CD1c-positive myeloid dendritic cell (primary cell): ENCODE measurements at regions not wholly inside any gene's neighbourhood (a gene's known extent, or its start where the extent isn't known, plus 50 kb on each side); places are given as distances from the start of the nearest gene placed in this dataset.

ENCODE experiments used
- DNase-seq: peaks from one replicate; pipeline ENCODE4 v3.0.0-alpha.2; 2016; ENCODE audit errors: extremely low spot score

GRCh38 chr6:22062807-22063408, 233.9 kb downstream of the PRL start:
- DNase-seq, result peak; percentile 53

- no peak for DNase-seq
Measured at GRCh38 chr6:22064558-22064957, 232.3 kb downstream of the PRL start.

GRCh38 chr6:22067122-22067521, 229.7 kb downstream of the PRL start:
- DNase-seq, result no peak

GRCh38 chr6:22067671-22068070, 229.2 kb downstream of the PRL start:
- no peak for DNase-seq

- no peak for DNase-seq
Measured at GRCh38 chr6:22068561-22069305, 228.1 kb downstream of the PRL start.

- no peak for DNase-seq
Measured at GRCh38 chr6:22069306-22069800, 227.5 kb downstream of the PRL start.

DNA sequence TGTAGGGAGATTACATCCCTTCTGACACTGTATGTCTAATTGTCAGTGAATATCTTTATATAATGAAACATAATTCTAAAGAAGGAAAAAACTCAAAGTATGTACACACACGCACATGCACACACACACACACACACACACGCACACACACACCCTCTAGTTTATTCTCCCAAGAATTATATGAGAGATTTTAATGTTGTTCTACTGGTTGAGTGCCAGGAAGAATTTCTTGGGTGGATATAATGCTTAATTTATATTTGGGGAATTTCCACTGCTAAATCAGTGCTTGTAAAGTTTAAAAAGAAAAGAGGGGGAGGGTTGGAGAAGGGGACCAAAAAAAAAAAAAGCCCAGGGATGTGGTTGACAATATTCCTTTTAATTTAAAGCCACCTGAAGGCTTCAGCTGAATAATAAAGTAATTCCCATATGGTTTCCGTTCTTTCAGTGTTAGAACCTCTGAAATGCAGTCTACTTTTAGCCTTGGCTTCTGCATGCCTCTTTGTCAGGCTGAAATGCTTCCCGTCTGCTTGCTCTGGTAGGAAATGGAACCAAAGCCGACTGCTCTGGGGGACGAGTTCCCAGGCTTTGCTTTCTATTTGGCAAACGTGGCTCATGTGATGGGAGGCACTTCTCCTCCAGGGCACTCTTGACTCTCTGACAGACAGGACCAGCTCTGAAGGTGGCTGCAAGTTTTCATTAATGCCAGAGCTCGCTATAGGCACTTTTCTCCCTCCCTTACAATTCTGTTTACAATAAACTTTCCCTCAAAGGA, 225.4 kb downstream of the PRL start:
- no peak for DNase-seq

DNA sequence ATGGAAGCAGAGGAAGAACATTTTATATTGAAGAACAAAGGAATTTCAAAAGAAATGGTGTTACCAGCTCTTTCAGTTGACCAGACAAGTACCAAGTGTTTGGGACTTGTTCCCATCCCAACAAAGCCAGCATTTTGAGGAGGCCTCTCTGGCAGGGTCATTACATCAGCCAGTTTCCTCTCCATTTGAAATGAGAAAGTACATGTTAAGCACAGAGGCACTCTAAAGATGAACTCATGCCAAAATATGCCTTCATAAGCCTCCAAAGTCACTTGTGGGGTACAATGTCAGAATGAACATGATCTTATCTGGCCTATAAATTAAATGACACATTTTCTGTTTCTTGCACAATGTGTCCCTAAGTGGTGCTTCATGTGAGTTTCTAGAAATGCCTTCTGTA, 223.9 kb downstream of the PRL start:
- no peak for DNase-seq

GRCh38 chr6:22073516-22074198, 223.2 kb downstream of the PRL start:
- peak; percentile 48 for DNase-seq

- DNase-seq, result no peak
Measured at GRCh38 chr6:22078288-22078687, 218.5 kb downstream of the PRL start.

- no peak for DNase-seq
Measured at GRCh38 chr6:22078802-22079545, 217.9 kb downstream of the PRL start.

GRCh38 chr6:22079783-22080182, 217.1 kb downstream of the PRL start:
- DNase-seq, result no peak

- DNase-seq, result no peak
Measured at GRCh38 chr6:22081709-22082108, 215.1 kb downstream of the PRL start.

DNA sequence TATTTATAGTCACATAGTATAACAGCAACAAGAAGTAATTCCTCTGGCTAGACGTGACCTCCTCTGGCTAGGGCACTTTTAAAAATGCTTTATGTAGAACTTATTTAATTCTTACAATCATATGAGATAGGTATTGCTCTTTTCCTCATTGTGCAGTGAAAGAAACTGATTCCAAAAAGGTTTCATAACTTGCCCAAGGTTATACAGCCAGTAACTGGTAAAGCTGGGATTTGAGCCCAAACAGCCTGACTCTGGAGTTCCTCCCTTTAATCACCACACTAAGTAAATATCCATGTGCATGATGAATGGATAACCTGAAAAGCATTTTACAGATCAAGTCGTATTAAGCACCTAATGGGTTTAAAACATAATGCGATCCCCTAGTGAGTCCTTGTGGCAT, 214.6 kb downstream of the PRL start:
- DNase-seq, result no peak

- no peak for DNase-seq
Measured at GRCh38 chr6:22083119-22083518, 213.7 kb downstream of the PRL start.

DNA sequence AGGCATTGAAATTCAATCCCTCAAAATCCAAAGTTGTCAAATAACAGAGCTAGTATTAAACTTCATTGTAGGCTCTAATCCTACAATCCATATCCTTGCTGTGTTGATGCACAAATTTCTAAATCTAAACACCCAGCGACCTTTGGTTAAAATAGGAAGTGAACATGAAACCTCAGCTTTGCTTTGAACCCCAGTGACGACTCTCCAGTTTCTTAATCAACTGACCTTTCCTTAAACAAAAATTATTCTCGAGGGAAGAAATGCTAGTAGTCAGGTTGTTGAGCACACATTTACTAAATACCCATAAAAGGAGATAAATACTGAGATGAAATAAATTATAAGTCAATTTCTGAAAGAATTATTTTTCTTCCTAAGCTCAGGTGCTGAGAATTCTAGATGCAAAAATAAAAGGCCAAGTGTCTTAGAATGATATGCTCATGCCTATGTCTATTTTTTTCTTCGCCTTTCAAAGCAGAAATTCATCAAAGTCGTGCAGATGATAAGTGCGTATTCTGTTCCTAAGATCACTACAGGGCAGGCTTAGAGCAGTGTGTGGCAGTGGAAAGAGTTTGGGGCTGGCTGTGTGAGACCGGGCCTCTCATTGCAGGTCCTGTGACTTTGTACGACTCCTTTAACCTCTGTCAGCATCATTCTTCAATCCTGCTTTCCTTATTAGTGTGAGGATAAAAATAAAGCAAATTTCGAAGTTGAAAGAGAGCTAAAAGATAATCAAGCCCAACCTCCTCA, 208.7 kb downstream of the PRL start:
- DNase-seq, result peak; percentile 10

GRCh38 chr6:22091424-22091948, 205.3 kb downstream of the PRL start:
- DNase-seq, result no peak

GRCh38 chr6:22095836-22096235, 201.0 kb downstream of the PRL start:
- DNase-seq, result no peak

DNA sequence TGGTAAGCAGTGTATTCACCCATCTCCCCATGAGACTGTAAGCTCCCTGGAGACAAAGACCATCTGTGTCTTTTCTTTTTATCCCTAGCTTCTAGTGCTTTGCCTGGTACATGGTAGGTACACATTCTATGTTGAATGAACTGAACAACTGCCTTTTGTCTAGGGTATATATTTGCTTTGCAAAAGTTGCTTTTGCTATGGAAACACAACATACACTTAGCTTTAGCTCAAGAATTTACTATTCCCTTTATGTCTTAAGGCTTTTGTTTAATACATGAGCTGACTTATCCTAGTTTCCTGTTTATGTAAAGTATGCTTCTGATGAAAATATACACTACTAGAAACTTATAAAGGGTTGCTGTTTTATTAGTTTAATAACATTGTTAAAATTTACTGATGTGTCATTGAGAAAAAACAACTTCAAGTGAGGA, 198.2 kb downstream of the PRL start:
- no peak for DNase-seq

GRCh38 chr6:22099231-22099630, 197.6 kb downstream of the PRL start:
- no peak for DNase-seq
